A673 (cell line): ENCODE measurements at regions not wholly inside any gene's neighbourhood (a gene's known extent, or its start where the extent isn't known, plus 50 kb on each side); places are given as distances from the start of the nearest gene placed in this dataset.

Experiments used
- BruUV-seq: library from RNA; stranded (reverse); fragments of 400-500 nt; replicated peaks from 2 replicates; lab custom pipeline; 2021; lab: Mats Ljungman, UMichigan
- CTCF ChIA-PET: fragments of 300-600 bp; sonication (Branson Sonifier 250); formaldehyde crosslinking; loops from one replicate; lab custom pipeline; 2022; ENCODE audit warnings: antibody characterized with exemption; lab: Charles Lee
- POLR2A ChIA-PET: fragments of 300-600 bp; sonication (Branson Sonifier 250); formaldehyde crosslinking; loops from one replicate; lab custom pipeline; 2022; ENCODE audit warnings: antibody characterized with exemption; ENCODE audit not compliant: low non-redundant PET; lab: Charles Lee
- DNase-seq: peaks from one replicate; pipeline ENCODE4 v3.0.0-alpha.2; 2015; ENCODE audit warnings: low spot score
- H3K27ac ChIP-seq: fragments of 200-600 bp; sonication (generic); 2 replicates; pipeline ENCODE4 v1.5.1; 2016; ENCODE audit warnings: mixed run types, low read depth, mild to moderate bottlenecking, mixed read lengths, antibody characterized with exemption, low read length; ENCODE audit not compliant: poor library complexity, severe bottlenecking
- H3K27me3 ChIP-seq: fragments of 200-600 bp; sonication (generic); replicated peaks from 2 replicates; pipeline ENCODE4 v1.6.1; 2017; ENCODE audit warnings: mixed run types, low read depth, mild to moderate bottlenecking, mixed read lengths, antibody characterized with exemption, low read length; ENCODE audit not compliant: insufficient read depth, poor library complexity
- H3K36me3 ChIP-seq: fragments of 200-600 bp; sonication (generic); 2 replicates; pipeline ENCODE4 v1.6.1; 2016; ENCODE audit warnings: mixed run types, mild to moderate bottlenecking, mixed read lengths, antibody characterized with exemption, low read length; ENCODE audit not compliant: insufficient read depth, poor library complexity, severe bottlenecking
- H3K4me1 ChIP-seq: fragments of 200-600 bp; sonication (generic); 2 replicates; pipeline ENCODE4 v1.6.1; 2017; ENCODE audit warnings: mixed run types, mild to moderate bottlenecking, mixed read lengths, antibody characterized with exemption, low read length; ENCODE audit not compliant: insufficient read depth, poor library complexity, severe bottlenecking
- H3K4me3 ChIP-seq: fragments of 200-600 bp; sonication (generic); 2 replicates; pipeline ENCODE4 v1.5.1; 2016; ENCODE audit warnings: low read depth, mixed run types, mild to moderate bottlenecking, mixed read lengths, low read length; ENCODE audit not compliant: poor library complexity, severe bottlenecking
- H3K9me3 ChIP-seq: fragments of 200-600 bp; sonication (generic); 2 replicates; pipeline ENCODE4 v1.6.1; 2016; ENCODE audit warnings: mixed run types, low read depth, mild to moderate bottlenecking, mixed read lengths, antibody characterized with exemption, low read length; ENCODE audit not compliant: poor library complexity, severe bottlenecking
- EZH2 ChIP-seq: fragments of 200-600 bp; sonication (generic); IDR thresholded peaks from 2 replicates; pipeline ENCODE4 v1.6.1; 2017; ENCODE audit warnings: borderline replicate concordance, low read depth, mild to moderate bottlenecking, mixed read lengths, antibody characterized with exemption, low read length; ENCODE audit not compliant: poor library complexity, severe bottlenecking
- intact Hi-C: fragments of 100-400 bp; cut with micrococcal nuclease; formaldehyde crosslinking; loops from one replicate; pipeline ENCODE4 v1.10.0; 2022; ENCODE audit not compliant: unreplicated experiment
- TF ChIP-seq, protein P1 (sequence below): fragments of 300-800, 200-600 bp; sonication (generic); conservative IDR thresholded peaks from 2 replicates; pipeline ENCODE4 v1.5.1; 2017; ENCODE audit warnings: low read depth, mild to moderate bottlenecking, antibody characterized with exemption, low read length, moderate library complexity, mixed read lengths

DNA sequence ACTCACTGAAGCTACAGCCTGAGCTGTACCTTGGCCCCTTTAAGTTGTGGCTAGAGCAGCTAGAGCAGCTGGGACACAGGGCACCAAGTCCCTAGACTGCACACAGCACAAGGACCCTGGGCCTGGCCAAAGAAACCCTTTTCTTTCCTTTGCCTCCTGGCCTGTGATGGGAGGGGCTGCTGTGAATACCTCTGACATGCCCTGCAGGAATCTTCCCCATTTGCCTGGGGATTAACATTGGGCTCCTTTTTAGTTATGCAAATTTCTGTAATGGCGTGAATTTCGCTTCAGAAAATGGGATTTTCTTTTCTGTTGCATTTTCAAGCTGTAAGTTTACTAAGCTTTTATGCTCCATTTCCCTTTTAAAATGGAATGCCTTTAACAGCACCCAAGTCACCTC, 611.2 kb upstream of the ARPP21 start:
- H3K27me3 ChIP-seq, result no peaks in the 10 kb centered on the region
- DNase-seq, result peak; percentile 26
- TF ChIP-seq, protein P1, sequence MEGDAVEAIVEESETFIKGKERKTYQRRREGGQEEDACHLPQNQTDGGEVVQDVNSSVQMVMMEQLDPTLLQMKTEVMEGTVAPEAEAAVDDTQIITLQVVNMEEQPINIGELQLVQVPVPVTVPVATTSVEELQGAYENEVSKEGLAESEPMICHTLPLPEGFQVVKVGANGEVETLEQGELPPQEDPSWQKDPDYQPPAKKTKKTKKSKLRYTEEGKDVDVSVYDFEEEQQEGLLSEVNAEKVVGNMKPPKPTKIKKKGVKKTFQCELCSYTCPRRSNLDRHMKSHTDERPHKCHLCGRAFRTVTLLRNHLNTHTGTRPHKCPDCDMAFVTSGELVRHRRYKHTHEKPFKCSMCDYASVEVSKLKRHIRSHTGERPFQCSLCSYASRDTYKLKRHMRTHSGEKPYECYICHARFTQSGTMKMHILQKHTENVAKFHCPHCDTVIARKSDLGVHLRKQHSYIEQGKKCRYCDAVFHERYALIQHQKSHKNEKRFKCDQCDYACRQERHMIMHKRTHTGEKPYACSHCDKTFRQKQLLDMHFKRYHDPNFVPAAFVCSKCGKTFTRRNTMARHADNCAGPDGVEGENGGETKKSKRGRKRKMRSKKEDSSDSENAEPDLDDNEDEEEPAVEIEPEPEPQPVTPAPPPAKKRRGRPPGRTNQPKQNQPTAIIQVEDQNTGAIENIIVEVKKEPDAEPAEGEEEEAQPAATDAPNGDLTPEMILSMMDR, result no peak
- no peak for TF ChIP-seq EZH2
- intact Hi-C loops, result no loop called here
- H3K27ac ChIP-seq, result no peak overlapping the region
- ChIA-PET POLR2A (no interaction called here), CTCF (no interaction called here)
- BruUV-seq, result no TSS peak
- H3K4me1 ChIP-seq, result no peaks in the 10 kb centered on the region
- no peaks in the 10 kb centered on the region for H3K36me3 ChIP-seq
- peaks cover 25% of the 10 kb centered on the region for H3K9me3 ChIP-seq
- H3K4me3 ChIP-seq, result no peak overlapping the region

DNA sequence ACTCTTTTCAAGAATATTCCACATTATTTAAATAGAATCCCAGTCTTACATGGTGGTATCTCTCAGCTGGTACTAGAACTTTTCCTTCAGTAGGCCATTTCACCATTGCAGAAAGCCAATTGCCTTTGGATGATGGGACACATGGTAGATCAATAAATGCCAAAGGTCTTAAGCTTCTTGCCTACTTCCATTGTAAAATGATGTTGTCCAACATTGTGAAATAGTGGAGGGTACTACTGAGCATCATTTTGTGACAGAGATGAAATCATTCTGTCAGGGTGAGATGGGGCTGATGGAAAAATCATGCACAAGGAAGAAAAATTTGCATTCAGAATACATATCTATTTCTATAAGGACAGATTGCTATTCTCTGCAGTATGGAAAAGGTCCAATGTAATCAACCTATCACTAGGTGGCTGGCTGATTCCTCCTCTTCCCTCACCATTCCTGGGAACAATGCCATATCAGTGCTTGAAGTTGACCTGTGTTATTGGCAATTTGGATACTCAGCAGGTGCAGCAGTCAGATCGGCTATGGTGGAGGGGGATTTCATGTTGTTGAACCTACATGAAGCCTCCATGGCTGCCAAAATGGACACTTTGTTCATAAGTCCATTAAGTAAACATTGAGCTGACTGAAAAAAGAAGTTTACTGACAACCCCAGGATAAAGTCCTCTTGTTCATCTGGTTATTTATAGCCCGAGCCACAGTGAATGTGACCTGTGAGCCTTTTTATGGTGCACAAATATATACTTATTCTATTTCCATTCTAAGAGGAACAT, 596.9 kb upstream of the ARPP21 start:
- no peak for TF ChIP-seq EZH2
- TF ChIP-seq, protein P1, result no peak
- no peak for DNase-seq
- ChIA-PET CTCF (no interaction called here), POLR2A (no interaction called here)
- no peak overlapping the region for H3K4me3 ChIP-seq
- no peaks in the 10 kb centered on the region for H3K36me3 ChIP-seq
- intact Hi-C loops, result no loop called here
- H3K4me1 ChIP-seq, result no peaks in the 10 kb centered on the region
- H3K27ac ChIP-seq, result no peak overlapping the region
- BruUV-seq, result no TSS peak
- H3K27me3 ChIP-seq, result no peaks in the 10 kb centered on the region
- H3K9me3 ChIP-seq, result no peaks in the 10 kb centered on the region

DNA sequence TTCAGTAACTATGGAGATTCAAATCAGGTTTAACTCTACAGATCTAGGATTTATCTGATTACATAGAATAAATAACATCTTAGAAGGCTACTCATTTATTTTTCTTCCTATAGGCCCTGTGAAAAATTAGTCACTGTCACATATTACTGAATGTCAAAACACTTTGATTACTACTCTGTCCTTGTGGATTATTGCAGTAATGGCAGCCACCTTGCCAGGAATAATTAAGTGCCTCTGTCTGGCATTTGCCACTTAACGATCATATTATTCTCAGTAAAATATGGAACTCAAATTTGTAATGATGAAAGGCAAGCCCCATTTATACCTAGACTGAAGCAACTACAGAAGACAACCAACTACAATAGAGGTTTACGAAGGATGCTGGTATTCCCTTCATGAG, 596.3 kb upstream of the ARPP21 start:
- no peaks in the 10 kb centered on the region for H3K27me3 ChIP-seq
- H3K4me3 ChIP-seq, result no peak overlapping the region
- CTCF ChIA-PET, result no interaction called here
- H3K9me3 ChIP-seq, result no peaks in the 10 kb centered on the region
- H3K4me1 ChIP-seq, result no peaks in the 10 kb centered on the region
- POLR2A ChIA-PET, result no interaction called here
- H3K27ac ChIP-seq, result no peak overlapping the region
- no TSS peak for BruUV-seq
- no peak for TF ChIP-seq EZH2
- TF ChIP-seq, protein P1, result no peak
- intact Hi-C loops, result no loop called here
- DNase-seq, result no peak
- no peaks in the 10 kb centered on the region for H3K36me3 ChIP-seq
